GM18907 (cell line): ENCODE measurements at regions not wholly inside any gene's neighbourhood (a gene's known extent, or its start where the extent isn't known, plus 50 kb on each side); places are given as distances from the start of the nearest gene placed in this dataset.
"Not testable (repeated sequence)": the region's sequence is repeated elsewhere in the genome, so short reads cannot be mapped to it uniquely, and the experiment has no call there.

Source experiments
- ATAC-seq: cut with Tn5 transposase; IDR thresholded peaks from one replicate; pipeline ENCODE4 v1.9.1; 2021; ENCODE audit warnings: mild to moderate bottlenecking, moderate library complexity; ENCODE audit not compliant: unreplicated experiment

GRCh38 chr5:56632199-56632598 is 183.2 kb upstream of the MAP3K1 start:
- no peak for ATAC-seq

- ATAC-seq: no peak
Observed at GRCh38 chr5:56631719-56632118, 183.6 kb upstream of the MAP3K1 start.

DNA sequence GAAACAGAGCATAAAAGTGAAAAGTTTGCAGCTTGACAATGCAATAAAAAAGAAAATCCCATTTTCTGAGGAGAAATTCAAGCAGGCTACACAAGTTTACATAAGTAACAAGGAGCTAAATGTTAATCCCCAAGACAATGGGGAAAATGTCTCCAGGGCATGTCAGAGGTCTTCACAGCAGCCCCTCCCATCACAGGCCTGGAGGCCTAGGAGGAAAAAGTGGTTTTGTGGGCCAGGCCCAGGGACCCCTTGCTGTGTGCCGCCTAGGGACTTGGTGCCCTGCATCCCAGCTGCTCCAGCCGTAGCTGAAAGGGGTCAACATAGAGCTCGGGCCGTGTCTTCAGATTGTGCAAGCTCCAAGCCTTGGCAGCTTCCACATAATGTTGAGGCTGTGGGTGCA is 186.7 kb upstream of the MAP3K1 start:
- not testable (repeated sequence) for ATAC-seq

DNA sequence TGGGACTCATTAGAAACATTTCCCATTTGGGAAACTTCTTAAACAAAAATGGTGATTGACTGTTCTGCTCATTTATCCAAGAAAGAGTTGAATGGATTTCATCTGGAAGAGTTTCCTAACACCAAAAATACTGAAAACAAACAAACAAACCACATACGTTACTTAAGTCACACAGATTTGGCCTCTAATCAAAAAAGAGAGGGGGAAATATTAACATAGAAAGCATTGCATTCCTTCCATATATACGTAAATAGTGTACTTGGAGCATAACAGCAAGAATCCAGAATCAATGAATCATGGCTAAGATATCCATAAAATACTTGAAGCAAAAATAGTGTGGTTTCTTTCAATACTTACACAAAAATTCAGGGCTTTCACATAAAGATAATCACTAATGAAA is 189.8 kb upstream of the MAP3K1 start:
- no peak for ATAC-seq

DNA sequence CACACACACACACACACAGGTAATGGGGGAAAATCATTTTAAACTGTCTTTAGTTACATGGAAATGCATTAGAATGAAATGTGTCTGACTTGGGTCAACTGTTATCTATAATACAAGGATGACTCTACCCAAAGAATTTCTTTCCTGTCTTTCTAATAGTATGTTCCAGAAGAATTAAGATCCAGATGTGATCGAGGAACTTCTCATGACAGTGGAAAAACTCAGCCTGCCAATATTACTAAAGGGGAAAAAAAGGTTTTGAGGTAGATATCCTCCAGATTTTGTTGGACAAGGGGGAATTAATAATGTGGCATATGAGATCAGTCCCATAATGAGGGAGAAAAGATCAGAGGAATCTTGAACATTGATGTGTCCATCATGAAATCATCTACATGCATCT is 190.6 kb upstream of the MAP3K1 start:
- no peak for ATAC-seq

DNA sequence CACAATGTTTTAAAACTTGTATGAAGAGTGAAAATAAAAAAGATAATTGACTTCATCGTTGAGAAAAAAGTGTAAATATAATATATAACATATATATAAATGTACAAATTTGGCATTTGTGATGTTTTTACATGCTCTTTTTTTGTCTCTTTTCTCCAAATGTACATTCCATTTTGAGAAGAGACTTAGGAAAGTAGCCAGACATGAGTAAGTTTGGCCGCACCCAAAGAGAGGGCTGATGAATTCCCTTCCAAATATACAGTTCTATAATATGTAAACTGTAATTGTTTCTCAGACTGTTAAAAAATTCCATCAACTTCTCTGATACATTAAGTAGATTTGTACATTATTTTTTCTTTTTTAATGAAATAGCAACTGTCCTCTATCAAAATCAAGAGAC is 193.2 kb upstream of the MAP3K1 start:
- no peak for ATAC-seq

DNA sequence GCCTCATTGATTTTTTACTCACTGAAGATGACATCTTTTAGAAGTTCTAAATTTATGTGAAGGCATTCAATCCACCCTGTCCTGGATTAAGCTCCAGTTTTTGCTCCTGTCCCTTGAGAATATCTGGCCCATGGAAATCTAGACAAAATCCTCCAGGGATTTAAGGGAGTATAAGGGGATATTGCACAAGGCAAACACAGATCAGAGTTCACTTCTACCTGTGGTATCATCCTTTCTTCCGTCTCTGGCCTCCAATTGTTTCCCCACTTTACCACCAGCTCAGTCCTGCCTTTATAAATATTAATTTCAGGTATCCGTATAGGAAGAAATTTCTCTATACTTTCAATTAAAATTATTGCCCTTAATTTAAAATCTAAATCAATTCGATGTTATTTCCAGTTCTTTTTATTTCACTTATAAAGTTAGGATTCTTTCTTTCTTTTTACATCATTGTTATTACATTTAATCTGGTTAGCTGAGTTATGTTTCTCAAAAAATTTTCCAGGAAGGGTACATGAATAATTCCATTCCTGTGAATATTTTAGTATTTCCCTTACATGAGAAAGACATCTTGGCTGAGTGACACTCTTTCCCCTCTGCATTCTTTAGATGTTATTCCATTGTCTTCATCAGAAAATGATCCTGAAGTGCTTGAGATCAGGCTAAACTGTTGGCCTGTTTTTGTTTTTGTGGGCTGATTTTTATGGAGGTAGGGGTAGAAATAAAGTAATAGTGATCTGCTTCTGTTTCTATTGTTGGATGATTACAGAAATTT is 194.3 kb upstream of the MAP3K1 start:
- ATAC-seq: no peak

DNA sequence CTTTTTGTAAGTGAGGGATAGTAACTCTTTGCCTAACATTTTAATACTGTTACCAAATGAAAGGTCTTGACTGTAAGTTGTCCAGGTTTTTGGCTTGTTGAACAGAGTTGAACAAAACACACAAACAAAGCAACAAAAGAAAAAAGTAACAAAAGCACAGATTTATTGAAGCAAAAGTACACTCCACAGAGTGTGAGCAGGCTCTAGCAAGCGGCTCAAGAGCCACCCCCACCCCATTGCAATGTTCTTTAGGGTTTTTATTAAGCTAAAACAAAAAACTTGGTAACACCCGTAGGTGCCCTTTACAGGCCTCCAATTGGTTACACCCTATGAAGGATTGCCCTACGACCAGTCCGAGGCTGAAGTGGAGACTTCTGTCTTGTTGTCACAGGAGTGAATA is 197.4 kb upstream of the MAP3K1 start:
- ATAC-seq: no peak

DNA sequence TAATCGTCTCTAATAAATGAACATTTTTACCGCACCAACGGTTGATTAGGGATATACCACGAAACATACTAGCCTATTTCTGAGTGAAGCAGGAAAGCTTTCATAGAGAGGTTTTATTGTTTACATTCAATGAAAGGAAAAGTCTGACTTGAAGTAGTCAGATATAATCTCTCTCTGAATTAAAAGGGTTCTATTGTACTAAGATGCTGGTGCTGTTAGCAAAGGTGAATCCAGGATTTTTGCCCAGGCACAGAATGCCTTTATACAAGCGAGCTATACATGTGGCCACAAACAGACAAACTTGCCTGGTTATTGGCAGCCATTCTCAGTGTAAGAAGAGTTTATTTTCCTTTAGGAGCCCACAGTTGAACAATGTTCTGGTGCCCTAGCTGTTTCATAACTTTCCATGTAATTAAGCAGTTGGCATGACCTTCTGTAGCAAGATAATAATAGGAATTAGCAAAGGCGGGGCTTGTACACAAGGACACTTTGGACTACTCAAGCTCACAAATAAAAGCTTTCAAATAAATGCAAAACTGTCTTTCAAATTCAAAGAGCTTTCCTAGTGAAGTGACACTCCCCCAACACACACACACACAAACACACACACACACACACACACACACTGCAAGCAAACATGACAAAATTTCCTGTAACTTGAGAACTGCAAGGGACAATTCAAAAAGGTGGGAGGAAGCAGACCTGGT is 198.7 kb upstream of the MAP3K1 start:
- no peak for ATAC-seq

DNA sequence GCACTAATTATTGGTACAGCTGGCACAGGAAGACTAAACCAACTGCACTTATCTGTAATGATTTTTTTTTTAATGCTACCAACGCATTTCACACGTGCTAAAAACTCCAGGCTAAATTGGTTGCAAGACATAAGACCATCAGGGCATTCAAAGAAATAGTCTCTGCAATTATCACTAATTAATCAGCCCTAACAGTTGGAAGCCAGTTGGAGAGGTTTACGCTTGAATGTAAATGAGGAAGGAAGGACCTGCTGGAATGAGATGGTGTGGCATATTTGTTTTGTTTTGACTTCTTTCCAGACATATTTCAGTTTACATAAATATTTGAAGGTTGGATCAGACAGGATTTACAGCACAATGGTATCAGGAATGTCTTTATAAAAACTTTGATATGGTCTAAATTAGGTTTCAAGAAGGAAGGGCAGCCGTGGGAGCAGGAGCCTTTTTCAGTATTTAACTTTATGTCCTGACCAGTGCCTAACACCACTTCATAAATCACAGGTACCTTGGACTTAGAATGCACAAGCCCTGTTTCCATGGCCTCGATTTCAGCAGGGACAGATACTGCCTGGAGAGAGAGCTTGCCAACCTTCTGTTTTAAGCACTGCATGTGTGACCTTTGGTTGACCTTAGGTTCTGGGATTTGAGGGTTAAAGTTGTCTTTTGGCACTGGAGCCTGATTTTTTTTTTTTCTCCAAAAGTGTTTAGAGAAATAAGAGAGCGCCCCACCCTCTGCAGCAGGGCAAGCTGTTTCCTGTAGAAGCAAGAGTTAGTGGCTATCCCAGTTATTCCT is 199.8 kb upstream of the MAP3K1 start:
- ATAC-seq: no peak

DNA sequence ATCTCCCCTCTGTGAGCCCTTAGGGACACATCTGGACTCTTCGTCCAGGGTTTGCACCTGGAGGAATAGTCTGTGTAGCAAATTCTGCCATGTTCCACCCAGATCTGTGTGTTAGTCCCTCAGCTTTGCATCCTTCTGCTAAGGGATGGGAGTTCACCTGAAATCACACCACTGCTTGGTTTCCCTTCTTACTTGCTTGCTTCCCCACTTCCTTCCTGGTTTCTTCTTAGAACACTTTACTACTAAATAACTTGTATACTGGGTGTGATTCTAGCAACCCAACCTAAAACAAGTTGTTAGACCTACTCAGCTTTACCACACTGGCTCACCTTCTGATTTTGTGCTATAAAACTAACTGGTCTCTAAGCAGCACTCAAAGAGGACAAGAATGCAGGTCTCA is 202.6 kb upstream of the MAP3K1 start:
- no peak for ATAC-seq

DNA sequence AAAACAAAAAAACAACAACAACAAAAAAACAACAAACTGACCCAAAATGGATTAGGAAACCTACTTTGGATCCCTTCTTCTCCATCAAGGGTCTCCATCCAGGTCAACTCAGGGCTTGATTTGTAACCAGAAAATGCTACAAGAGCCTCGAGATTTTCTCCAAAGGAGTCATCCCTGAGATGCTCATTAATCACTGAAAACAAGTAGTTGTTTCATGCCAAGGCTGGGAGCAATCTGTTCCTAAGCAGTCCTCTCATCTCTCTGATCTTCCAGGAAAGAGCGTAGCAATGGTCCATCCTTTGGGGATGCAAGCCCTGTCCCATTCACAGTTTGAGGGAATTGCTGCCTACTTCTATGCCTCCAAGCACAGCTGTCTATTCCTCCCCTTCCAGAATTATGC is 203.0 kb upstream of the MAP3K1 start:
- no peak for ATAC-seq

- no peak for ATAC-seq
Observed at GRCh38 chr5:56610093-56610698, 205.2 kb upstream of the MAP3K1 start.

DNA sequence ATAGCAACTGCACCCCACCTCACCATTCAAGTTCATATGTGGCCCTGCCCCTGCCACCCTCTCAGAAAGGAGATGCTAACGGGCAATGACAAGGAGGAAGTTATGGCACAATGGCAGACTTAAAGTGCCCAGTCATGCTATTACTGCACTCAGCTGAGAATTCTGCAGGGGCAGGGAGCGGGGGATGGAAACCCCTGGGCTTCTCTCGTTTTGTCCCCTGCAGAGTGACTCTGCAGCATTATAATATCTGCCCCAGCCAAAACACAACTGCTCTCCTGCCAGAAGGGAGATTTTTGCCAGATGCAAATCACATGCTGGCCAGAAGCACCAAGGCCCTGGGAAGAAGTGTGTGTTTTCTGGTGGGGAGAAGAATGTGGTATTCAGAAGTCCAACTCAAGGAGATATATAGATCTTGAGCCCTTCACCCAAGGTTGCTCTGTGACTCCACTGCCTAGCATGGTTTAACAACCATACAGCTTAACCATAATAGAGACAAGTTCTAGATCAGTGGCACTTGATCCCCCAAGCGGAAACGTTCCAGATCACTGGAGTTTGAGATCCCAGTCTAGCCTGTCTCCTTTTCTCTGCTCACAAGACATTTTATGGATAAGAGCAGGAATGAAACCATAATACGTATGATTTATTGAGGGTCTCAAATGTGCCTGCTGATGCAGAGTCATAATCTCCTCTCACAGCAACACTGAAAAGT is 207.0 kb upstream of the MAP3K1 start:
- ATAC-seq: no peak

GRCh38 chr5:56607551-56607950 is 207.8 kb upstream of the MAP3K1 start:
- ATAC-seq: no peak

GRCh38 chr5:56607074-56607473 is 208.3 kb upstream of the MAP3K1 start:
- ATAC-seq: no peak

DNA sequence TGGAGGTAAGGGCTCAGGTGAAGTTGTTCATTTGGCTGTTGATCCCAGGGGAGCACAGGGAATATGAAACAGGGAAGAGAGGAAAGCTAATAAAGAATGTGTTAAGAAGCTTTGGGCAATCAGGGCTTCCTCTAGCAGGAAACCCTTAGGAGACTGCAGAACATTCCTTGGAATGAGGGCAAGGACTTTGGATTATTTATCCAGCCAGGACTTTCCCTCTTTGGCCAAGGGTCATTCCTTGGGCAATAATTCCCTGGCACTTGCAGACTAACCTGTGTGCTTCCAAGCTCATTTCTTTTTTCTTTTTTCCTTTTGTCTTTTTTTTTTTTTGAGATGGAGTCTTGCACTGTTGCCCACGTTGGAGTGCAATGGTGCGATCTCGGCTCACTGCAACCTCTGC is 209.2 kb upstream of the MAP3K1 start:
- no peak for ATAC-seq

- ATAC-seq: no peak
Observed at GRCh38 chr5:56605231-56605630, 210.1 kb upstream of the MAP3K1 start.

DNA sequence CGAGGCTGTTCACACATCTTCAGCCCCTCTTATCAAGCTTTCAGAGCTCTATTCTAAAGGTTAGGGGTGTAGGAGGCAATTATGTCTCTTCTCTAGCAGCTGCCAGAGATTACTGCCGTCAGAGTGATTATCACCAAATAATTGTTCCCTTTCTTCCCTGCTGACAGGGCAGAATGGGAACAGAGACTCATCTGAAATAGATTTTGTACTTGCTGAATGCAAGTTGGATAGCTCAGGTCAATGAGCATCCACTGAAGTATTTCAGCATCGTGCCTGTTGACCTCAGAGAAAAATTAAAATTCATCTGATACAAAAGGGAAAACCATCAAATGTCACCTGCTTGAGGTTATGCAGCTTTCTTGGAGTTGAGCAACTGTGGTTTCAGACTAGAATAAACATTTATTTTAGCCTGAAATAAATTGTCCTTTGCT is 213.7 kb upstream of the MAP3K1 start:
- ATAC-seq: no peak

GRCh38 chr5:56598941-56599340 is 216.4 kb upstream of the MAP3K1 start:
- no peak for ATAC-seq

DNA sequence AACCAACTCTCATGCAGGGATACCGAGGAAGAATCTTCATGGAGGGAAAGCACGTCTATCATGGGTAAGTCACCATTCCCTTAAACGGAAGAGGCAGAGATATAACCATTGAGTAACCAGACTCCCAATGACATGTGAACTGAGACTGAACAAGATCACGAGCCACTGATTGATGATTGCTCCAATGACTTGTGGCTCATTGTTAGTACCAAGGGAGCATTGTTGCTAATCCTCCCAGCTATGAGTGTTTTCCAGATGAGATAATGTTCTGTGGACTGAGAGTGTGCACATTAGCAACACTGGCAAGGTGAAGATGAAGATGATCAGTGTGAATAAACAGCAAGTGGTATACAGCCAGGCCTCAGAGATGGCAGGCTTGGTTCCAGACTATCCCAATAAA is 219.2 kb upstream of the MAP3K1 start:
- ATAC-seq: no peak
